ENCODE measurements at regions not wholly inside any gene's neighbourhood (a gene's known extent, or its start where the extent isn't known, plus 50 kb on each side); places are given as distances from the start of the nearest gene placed in this dataset.

DNA sequence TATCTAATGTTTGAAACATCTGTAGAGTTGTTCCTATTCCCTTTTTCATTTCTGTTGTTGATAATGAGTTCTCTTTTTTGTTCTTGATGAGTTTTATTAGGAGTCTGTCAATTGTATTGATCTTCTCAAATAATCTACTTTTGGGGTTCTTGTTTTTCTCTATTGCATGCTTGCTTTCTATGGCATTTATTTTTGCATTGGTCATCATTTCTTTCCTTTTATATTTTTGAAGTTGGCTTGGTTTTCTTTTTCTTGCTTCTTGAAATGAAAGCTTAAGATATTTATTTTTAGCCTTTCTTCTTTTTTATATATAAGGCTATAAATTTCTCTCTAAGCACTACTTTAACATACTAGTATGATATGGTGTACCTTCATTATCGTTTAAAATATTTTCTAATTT lies 381.8 kb downstream of the NPHP4 start:
- no peak for TF ChIP-seq POLR2A (IDR thresholded peaks at IDR 0.05)
- TF ChIP-seq, protein P1, sequence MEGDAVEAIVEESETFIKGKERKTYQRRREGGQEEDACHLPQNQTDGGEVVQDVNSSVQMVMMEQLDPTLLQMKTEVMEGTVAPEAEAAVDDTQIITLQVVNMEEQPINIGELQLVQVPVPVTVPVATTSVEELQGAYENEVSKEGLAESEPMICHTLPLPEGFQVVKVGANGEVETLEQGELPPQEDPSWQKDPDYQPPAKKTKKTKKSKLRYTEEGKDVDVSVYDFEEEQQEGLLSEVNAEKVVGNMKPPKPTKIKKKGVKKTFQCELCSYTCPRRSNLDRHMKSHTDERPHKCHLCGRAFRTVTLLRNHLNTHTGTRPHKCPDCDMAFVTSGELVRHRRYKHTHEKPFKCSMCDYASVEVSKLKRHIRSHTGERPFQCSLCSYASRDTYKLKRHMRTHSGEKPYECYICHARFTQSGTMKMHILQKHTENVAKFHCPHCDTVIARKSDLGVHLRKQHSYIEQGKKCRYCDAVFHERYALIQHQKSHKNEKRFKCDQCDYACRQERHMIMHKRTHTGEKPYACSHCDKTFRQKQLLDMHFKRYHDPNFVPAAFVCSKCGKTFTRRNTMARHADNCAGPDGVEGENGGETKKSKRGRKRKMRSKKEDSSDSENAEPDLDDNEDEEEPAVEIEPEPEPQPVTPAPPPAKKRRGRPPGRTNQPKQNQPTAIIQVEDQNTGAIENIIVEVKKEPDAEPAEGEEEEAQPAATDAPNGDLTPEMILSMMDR (IDR thresholded peaks at IDR 0.05), result no peak

Data from breast epithelium (tissue), 3 donors.